HK-2 (cell line): ENCODE measurements at regions not wholly inside any gene's neighbourhood (a gene's known extent, or its start where the extent isn't known, plus 50 kb on each side); places are given as distances from the start of the nearest gene placed in this dataset.

Experiments used
- DNase-seq: peaks from one replicate; pipeline ENCODE4 v3.0.0-alpha.2; 2018; ENCODE audit not compliant: unreplicated experiment

DNA sequence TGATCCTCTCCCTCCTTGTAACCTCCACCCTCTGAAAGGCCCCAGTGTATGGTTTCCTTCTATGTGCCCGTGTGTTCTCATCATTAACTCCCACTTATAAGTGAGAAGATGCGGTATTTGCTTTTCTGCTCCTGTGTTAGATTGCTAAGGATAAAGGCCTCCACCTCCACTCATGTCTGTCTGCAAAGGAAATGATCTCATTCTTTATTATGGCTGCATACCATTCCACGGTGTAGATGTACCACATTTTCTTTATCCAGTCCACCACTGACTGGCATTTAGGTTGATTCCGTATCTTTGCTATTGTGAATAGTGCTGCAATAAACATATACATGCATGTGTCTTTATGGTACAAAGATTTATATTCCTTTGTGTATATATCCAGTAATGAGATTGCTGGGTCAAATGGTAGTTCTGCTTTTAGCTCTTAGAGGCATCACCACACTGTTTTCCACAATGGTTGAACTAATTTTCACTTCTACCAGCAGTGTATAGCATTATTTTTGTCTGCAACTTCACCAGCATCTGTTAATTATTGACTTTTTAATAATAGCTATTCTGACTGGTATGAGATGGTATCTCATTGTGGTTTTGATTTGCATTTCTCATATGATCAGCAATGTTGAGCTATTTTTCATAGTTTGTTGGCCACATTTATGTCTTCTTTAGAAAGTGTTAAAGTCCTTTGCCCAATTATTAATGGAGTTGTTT is 1030.9 kb downstream of the FSTL5 start:
- DNase-seq = no peak

GRCh38 chr4:161121451-161121850 is 1042.3 kb downstream of the FSTL5 start:
- no peak for DNase-seq

- no peak for DNase-seq
Observed at GRCh38 chr4:161101881-161102280, 1061.9 kb downstream of the FSTL5 start.

DNA sequence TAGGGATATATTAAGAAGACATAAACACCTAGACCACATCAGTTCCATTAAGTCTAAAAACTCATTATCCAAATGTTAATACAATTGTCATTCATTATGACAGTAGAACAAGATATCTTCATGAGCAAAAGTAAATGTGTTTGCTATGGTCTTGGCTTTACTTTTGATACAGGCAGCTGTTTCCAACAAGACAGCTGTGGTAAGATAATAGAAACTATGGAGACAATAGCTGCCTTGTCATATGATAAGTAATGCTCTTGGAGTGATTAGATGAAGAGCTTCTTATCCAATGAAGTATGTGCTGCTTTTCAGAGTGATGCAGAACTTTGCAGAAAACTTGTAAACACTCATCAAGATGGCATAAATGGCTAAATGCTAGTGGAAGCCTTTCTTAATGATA is 1066.0 kb downstream of the FSTL5 start:
- no peak for DNase-seq

DNA sequence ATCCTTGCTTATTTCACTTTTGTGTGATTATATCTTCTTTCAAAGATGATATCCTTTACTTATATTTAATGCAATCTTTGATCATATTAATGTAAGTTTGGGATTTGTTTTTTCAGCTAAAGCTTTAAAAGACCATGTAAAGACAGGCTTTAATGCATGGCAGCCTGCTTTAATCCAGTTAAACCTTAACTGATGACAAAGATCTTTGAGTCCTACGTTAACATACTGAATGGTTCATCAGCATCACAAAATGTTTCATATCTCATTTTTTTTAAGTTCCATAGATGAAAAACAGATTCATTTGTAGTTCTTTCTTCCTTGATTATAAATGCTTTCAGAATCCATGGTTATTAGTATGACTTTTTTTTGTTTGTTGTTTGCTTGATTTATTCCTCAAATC is 1102.8 kb downstream of the FSTL5 start:
- DNase-seq = no peak
